Colon (tissue), 2 donors: ENCODE measurements at regions not wholly inside any gene's neighbourhood (a gene's known extent, or its start where the extent isn't known, plus 50 kb on each side); places are given as distances from the start of the nearest gene placed in this dataset.
"Not testable (repeated sequence)": the region's sequence is repeated elsewhere in the genome, so short reads cannot be mapped to it uniquely, and the experiment has no call there.

Experiments
- FAIRE-seq: peaks from 2 replicates; lab custom pipeline; 2012; peaks lifted over from hg19 to GRCh38; lab: Jason Lieb, UNC
- donor health status: control.
- donor health status: control.

DNA sequence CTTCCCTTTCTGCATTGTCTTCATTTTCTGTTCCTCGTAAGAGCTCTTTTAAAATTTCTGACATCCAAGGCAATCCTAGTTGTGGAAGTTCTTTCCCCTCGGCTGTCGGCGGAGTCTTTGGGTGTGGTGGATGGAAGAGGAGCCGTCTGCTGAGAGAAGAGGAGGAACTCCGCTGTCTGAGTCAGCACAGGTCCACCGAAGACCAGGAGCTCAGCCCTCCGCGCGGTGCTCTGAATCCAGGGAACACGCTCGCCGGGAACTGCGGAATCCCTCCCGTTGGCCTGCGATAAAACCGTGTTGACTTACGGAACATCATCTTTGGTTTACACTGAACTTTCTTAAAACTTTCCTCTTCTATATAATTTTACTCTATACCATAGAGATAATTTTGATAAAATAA lies 100.7 kb upstream of the IRX4 start:
- FAIRE-seq: no peak

DNA sequence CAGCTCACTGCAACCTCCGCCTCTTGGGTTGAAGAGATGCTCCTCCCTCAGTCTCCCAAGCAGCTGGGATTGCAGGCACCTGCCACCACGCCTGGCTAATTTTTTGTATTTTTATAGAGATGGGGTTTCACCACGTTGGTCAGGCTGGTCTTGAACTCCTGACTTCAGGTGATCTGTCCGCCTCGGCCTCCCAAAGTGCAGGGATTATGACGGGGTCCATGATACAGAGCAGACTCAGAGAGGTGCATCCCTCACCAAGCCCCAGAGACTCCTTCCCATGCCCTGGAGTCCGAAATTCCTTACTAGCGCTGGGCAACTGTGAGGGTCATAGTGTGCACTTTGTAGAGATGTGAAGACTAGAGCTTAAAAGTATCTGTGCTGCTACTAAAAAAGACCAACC lies 99.8 kb upstream of the IRX4 start:
- FAIRE-seq: not testable (repeated sequence)

DNA sequence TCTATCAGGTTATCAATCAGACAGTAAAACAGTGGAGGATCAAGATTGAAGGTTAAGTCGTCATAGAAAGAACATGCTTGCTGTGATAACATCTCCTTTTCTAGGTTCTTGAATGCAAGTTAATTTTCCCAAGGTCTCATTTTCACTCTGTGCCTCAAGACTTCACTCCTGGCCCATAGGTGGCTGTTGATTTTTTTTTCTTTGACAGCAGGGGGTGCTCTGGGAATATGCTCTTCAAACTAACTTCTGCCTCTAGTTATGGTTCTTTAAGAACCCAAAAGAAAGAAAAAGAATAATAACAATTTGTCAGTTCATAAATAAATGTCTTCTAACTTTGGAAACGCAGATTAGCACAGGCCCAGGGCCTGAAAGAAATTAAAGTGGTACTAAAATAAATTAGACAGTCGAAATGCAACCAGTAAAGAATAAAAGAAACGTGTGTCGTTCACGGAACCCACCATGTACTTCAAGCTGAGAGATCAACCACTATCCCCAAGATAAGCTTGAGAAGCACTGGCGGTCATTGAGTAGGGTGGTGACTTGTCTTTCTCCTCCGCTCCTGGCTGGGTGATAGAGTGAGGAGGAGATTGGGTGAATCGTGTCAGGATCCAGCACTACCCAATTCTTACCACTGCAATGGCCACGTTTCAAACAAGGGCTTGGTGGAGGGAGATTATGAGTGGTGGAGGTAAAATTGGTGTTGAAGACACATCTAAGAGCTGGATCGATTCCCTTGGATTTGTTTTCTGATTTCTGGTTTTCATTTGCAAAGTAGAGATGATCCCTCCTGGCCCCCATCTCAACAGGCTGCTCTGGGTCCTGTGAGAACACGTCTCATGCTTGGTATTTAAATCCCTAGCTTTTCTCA lies 93.4 kb upstream of the IRX4 start:
- no peak for FAIRE-seq

DNA sequence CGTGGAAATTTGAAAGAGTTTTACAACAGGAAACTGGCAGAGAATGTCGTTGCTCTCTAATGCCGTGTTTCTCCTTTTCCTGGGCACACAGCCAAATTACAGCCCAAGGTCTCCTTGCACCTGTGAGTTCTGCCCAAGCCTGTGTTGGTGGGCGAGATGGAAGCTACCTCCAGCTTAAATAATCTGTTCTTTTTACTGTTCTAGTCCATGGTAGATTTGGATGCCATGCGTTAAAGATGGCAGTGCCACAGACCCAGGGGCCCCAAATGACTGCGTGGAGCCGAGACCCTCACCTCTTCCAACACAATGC lies 92.6 kb upstream of the IRX4 start:
- FAIRE-seq: no peak

DNA sequence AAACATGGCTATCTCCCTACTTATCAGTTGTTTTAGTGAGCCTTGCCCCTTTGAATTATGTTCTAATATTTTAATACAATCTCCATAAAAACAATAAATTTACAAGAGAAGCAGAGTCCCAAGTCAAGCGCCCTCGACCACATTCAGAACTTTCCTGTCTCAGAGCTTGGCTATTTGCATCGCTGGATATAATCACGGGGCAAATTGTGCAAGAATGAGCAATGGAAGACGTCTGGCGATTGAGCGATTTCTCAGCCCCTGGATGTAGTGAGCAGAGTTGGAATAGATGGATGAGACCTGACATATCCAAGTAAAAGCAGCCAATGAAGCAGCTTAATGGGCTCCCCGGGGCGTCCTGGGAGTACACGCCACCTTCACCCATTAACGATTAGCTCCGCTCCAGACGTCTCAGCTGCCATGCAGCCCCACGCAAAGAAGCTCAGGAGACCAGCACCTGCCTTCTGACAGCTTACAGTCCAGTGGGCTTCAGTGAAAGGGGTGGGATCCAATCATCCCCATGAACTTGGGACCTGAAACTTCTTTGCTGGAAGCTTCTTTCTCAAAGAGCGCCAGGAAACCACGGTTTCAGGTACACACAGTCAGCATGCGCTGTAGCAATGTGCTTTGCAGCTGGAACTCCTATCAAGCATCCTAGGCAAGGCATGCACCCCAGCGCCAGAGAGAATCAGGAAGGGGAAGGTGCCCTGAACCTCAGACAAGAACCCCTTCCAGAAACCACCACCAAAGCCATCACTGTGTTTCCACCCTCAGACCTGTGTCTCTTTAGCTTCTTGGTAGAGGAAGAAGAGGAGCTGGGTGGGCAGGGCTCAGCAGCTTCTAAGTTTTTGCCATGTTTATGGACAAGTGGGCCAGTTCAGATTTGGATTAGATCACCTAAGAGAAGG lies 92.0 kb upstream of the IRX4 start:
- no peak for FAIRE-seq

DNA sequence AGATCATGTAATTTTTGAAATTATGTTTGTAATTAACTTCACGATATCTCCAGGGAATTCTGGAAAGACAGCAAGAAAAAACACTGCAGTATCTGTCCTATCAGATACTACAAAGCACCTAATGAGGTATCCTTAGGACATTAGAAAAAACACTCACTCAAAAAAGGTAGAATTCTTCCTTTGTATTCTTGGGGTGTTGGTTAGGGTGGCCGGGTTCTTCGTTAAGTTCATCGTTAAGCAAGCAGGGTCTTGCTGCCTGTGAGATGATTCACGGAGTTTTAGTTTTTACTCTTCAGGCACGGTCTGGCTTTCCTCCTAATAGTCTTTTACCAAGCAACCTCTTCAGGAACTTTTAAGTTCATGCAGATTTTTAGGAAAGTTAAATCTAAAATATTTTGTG lies 91.4 kb upstream of the IRX4 start:
- no peak for FAIRE-seq

DNA sequence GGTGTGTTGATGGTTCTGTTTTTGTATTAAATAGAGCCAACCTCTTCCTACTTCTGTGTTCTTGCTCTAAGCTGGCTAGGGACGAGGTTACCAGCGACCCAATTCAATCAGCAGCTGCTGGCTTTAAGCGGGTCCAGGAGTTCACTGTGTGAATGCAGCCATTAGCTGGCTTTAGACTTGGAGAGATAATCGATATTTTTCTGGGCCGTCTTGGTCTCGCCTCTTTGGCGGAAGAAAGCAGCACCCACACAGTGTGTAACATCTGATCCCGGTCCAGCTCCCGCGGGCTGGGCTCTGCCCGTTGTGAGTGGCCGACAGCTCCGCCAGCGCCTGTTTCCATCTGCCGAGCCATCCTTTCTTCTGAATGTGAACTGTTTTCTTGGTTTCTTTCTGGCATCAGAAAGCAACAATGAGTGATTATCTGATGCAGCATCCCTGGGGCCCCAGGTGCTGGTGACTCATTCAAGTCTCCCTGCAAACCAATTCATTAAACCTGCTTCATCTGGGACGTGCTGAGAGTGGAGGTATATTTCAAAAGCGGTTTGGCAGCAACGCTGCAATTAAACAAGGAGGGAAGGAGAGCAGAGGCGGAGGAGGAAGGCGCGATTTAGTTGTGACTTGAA lies 90.8 kb upstream of the IRX4 start:
- FAIRE-seq: no peak

DNA sequence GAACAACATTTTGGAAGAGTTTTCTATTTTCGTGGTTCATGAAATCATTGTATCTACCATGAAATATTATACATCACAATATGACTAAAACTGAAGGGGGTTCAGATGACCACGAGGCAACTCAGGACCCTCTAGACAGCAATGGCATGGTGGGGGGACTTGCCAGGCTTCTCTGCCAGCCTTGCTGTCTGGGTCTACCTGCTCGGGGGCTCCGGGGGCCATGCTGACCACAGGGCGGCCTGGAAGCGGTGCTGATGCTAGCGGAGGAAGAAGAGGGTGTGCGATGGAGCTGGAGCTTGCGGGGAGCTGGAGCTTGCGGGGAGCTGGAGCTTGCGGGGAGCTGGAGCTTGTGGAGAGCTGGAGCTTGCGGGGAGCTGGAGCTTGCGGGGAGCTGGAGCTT lies 89.2 kb upstream of the IRX4 start:
- no peak for FAIRE-seq

DNA sequence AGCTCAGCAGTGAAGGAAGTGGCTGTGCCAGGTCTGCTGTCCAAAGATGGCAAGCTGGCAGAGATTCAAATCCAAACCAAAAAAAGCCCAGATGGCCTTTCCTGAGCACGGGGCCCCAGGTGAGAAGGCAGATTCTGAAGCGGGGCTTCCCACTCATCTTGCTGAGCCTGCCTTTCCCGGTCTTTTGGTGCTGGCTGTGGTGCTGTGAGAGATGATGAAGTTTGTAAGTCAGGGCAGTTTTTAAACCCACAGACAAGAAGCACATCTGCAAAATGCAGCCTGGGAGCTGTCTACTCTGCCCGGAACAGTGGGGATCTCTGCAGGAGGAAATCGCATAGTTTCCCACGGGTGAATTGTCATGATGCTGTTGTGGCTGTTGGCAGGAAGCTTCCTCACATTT lies 85.0 kb upstream of the IRX4 start:
- FAIRE-seq: no peak

DNA sequence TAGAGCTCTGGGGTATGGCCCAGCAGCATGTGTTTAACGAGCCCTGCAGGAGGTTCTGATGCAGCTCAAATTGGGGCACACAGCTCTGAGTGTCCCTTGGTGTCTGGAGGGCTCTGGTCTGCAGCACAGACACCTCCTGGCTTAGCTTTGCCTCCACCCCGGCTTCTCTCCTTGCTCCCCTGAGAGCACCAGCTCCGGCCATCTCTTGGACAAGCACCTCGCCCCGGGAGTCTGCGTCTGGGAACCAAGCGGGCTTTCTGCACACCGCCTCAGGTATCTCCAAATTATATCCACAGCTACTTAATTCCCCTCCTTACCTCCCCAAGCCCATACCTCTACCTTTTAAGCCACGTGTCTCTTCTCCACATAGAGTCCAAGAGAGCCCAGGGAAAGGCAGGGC lies 83.7 kb upstream of the IRX4 start:
- FAIRE-seq: no peak

DNA sequence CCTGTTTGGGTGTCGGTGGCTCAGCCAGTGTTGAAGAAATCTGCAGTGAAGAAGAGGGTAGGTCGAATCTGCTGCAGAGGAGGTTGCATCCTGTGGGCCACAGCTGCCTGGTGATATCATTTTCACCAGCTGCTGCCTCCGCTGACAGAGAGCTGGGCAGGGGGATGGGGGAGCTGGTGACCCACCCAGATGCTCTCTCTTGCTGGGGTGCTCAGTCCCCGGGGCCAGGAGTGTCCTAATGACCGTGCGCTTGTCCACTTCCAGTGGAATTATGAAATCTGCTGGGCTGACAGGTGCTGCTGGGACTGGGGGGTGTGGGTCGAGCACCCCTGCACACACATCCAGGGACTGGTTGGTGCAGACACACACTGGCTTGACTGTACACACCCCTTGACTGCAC lies 83.2 kb upstream of the IRX4 start:
- FAIRE-seq: no peak

DNA sequence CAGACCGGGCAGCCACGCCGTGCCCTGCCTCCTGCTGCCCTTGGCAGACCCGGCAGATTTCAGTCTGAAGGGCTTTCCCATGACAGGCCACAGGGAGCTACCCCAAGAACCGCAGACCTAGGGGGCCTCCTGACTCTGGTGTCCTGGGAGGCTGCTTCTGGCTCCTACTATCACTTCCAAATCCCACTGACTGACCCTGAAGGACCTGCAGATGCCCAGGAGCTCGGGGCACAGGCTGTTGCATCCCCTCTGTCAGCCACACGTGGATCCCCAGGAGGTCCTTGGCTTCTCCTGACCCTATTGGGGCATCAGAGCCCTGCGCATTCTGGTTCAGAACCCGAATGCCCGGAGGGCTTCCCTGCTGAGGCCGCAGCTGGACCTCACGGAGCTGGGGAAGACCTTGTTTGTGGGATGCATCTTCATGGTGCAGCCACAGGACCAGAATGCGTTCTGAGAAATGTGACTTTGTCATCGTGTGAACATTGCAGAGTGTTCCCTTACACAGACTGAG lies 81.3 kb upstream of the IRX4 start:
- FAIRE-seq: no peak

DNA sequence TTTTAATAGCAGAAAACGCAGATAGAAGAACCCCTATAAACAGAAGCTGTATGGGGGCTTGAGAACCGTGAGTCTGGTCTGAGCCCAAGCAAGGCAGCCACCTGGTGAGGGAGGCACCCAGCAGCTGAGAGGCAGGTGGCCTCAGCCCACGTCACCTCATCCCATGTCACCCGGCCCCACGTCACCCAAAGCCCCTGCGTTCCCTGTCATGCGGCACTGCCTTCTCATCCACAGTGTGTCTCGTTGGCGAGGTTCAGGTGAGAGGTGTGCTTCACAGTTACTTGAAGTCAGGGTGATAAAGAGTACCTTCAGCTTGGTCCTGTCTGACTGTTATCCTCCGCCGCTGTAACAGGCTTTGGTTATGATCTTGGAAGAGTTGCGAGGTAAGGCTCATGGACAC lies 80.6 kb upstream of the IRX4 start:
- FAIRE-seq: no peak

DNA sequence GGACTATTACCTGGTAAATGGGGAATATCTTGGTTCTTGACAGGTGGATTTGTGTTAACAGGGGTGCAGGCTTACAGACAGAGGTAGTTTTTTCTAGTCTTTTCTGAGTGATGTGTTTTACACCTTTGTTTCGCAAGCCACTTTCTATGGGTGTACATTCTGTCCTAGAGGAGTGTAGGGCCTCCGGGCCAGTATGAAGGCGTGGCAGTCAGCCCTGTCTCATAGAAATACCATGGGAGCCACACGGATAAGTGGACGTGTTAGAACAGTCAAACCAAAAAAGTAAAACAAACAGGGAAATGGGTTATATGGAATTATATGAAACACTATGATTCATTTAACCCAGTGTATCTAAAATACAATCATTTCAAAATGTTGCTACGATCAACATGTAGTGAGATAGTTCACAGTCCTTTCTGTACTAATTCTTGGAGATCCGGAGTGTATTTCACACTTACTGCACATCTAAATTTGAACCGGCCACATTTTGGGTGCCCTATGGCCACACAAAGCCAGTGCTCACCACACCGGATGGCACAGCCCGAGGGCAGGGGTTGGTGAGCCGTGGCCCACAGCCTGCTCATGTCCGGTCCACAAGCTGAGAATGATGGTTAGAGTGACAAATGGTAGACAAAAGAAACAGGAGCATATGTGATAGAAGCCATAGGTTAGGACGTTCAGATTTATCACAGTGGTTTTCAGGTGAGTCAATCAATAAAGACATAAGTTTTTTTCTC lies 80.1 kb upstream of the IRX4 start:
- FAIRE-seq: no peak

DNA sequence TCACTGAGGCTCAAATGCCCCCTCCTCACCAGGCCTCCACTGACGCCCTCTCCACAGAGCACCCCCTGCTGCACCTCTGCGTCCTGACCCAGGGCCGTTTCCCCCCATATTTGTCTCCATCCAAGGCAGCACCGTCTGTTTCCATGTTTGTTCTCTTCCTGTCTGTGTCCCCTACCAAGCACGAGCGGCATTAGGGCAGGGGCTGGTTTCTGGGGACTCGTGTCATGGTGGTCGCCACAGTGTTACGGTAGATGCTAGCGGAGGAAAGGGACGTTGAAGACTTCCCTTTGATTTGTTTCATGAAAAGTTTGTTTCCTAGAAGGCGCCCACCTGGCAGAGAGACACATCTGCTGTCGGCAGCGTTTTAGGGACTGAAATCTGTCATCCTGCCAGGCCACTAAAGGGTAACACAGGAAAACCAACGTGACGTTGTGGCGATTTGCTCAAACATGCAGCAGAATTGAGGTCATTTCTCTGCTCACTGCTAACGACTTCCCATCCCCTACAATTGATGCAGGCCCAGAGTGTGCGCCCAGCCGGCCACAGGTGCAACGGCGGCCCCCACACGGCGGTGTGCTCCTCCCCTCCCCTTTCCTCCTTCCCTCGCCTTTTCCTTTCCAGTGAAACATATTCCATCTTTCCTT lies 79.3 kb upstream of the IRX4 start:
- no peak for FAIRE-seq

DNA sequence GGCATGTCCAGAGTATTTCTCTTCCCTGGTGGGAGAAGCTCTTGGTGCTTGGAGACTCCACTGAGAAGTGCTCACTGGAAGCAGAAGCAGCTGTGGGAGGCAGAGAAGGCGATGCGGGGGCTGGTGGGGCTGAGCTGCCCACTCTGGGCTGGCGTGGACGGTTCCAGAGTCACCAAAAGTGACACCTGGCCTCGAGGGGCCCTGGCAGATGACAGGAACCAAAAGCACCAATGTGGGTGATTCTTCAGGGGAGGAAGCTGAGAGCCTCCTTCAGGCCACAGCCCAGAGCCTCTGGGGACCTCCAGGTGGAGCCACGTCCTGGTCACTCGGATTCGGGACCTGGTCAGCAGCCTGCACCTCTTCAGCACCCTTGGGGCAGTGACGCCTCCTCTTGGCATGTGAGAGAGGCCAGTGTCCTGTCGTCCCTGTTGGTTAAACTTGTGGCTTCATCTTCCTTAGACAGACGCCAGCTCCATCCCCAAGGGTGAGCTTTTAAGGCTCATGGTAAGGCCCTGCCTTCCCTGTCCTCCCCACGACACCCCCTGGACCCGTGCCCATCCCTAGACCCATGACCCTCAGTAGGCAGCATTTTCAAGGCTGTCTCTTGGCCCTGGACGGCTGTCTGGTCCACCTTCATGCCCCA lies 78.7 kb upstream of the IRX4 start:
- no peak for FAIRE-seq

DNA sequence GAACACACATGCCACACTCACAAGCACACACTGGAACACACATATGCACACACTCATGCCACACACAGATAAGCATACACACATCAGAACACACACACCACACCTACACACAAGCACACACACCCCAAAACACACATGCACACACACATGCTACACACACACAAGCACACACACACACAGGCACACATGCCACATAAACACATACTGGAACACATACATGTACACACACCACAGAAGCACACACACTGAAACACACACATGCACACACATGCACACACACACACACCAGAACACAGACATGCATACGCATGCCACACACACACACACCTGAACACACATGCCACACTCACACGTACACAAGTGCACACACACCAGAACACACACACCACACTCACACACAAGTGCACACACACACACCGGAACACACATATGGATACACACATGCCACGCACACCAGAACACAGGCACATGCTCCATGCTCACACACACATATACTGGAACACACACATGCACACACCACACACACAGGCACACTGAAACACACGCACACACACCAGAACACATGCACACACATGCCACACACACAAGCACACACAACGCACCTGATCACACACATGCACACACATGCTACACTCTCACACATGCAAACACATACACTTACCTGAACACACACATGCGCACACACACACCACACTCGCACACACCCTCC lies 78.0 kb upstream of the IRX4 start:
- no peak for FAIRE-seq

DNA sequence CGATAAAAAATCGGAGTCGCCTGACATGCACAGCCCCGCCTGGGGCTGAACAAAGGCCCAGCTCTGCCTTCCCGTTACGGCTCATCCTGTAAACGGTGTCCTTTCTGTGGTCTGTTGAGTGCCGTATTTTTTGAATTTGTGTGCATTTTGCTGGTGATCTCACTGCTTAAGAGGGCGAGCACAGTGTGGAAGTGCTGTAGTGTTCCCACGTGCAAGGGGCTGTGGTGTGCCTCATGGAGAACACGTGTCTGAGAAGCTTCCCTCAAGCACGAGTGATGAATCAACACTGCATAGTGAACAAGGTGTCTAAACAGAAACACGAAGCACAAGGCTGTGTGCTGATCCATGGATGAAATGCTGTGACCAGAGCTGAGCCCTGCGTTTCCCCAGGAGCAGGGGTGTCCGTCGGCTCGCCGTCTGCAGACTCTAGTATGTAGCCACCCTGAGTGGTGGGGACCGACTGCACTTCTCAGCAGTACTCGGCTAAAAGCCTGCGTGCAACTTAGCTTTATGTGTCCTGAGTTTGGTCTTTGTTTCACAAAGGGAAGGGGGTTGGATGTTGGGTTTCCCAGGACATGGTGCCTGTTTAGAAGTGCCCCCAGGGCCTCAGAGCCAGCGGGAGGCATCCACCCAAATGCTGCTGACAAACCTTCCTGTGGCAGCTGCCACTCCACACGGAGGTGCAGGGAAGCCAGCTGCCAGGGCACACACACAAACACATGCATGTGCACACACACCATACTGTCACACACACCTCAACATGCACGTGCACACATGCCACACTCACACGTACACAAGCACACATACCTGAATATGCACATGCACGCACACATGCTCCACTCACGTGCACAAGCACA lies 77.2 kb upstream of the IRX4 start:
- no peak for FAIRE-seq

DNA sequence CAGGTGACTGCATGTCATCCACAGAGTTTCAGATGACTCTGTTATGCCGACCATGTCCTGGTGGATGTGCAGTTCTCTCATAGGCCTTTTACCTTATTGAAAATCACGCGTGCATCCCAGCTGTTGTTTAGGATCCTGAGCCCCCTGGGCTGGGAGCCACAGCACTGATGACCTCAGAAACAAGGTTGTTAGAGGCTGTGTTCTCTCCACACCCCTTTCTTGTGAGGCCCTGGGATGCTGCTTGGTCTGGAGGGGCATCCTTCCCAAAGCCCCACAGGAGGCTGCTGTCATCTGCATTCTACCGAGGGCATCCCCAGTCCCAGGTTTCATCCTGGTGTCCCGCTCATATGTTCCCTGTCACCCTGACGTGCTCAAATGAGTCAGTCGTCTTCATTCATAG lies 76.5 kb upstream of the IRX4 start:
- no peak for FAIRE-seq
